ENCODE measurements at regions not wholly inside any gene's neighbourhood (a gene's known extent, or its start where the extent isn't known, plus 50 kb on each side); places are given as distances from the start of the nearest gene placed in this dataset.

DNA sequence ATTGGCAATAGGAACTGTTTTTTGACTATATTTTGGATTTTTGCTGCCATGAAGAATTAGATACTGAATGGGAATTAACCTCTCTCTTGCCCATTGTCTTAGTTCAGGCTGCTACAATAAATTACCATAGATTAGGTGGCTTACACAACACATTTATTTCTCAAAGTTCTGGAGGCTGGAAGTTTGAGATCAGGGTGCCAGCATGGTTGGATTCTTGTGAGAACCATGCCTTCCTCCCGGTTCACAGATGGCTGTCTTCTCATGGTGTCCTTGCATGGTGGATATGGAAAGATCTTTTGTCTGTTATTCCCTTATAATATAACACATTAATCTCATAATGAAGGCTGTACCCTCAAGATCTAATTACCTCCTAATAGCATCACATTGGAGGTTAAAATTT, 836.4 kb downstream of the SLC4A3 start:
- intact Hi-C loops (cut with micrococcal nuclease): no loop called here

DNA sequence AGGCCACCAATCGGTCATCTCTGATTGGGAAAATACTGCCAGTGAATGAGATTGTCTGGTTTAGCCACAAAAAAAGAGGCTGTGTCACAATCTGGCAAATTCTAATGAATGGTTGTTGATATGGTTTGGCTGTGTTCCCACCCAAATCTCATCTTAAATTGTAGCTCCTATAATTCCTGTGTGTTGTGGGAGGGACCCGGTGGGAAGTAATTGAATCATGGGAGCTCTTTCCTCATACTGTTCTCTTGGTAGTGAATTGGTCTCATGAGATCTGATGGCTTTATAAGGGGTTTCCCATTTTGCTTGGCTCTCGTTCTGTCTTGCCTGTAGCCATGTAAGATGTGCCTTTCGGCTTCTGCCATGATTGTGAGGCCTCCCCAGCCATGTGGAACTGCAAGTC, 838.3 kb downstream of the SLC4A3 start:
- intact Hi-C loops (cut with micrococcal nuclease): no loop called here

DNA sequence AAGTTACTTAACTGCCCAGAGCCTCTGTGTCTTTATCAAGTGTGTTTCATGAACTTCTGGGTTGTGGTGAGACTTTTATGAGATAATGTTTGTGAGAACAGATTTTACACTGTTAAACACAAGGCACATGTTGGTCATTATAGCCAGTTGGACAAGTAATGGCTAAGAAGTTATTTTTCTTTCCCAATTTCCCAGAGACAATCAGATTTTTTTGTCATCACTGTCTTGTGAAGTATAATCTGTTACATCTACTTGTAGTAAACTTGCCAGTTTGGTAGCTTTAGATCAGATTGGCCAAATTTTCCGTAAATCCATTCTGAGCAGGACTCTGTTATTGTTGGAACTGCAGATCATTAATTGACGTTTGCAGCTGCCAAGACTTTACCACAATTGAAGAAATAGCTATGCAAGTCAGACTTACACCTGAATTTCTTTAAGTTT, 838.8 kb downstream of the SLC4A3 start:
- intact Hi-C loops (cut with micrococcal nuclease): no loop called here

DNA sequence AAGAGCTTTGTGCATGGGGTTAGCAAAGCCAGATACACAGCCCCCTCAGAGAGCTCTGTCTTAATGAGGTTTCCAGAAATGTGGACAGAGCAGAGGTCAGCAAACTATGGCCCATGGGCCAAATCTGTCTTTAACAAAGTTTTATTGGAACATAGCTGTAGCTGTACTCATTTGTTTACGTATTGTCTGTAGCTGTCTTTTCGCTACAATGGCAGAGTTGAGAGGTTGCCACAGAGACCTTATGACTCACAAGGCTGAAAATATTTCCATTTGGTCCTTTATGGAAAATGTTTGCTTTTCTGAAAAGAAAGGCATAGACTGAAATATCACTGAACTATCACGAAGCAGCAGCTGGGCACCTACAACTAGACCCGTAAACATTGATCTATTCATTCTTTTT, 841.8 kb downstream of the SLC4A3 start:
- intact Hi-C loops (cut with micrococcal nuclease): no loop called here

DNA sequence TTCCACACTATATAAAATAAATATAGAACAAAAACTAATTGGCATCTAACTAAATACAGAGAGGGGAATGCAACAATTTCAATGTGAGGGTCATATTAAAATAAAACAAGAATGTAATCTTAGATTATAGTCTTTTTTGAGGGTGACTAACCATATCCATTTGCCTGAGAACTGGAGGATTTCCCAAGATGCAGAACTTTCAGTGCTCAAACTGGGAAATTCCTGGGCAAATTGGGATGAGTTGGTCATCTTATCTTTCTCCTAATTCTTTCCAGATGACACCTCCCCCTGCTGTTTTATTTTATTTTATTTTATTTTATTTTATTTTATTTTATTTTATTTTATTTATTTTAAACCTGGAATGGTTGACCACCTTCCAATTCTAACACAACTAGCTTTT, 846.2 kb downstream of the SLC4A3 start:
- intact Hi-C loops (cut with micrococcal nuclease): no loop called here

DNA sequence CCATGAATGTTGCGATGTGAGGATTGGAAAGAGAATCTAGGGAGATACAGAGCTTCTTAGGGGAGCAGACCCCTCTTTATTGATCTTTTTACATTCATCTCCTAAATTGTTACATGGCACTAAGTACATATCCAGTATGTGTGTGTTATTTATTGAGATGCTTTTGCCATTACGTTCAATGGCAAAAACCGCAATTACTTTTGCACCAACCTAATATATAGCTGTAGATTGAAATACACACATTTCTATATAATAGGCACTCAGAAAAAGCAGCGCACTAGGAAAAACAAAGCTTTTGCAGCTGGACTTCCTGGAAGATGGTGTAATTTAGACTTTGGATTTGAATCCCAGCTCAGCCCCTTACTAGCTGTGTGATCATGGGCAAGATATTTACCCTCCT, 849.4 kb downstream of the SLC4A3 start:
- intact Hi-C loops (cut with micrococcal nuclease): no loop called here

DNA sequence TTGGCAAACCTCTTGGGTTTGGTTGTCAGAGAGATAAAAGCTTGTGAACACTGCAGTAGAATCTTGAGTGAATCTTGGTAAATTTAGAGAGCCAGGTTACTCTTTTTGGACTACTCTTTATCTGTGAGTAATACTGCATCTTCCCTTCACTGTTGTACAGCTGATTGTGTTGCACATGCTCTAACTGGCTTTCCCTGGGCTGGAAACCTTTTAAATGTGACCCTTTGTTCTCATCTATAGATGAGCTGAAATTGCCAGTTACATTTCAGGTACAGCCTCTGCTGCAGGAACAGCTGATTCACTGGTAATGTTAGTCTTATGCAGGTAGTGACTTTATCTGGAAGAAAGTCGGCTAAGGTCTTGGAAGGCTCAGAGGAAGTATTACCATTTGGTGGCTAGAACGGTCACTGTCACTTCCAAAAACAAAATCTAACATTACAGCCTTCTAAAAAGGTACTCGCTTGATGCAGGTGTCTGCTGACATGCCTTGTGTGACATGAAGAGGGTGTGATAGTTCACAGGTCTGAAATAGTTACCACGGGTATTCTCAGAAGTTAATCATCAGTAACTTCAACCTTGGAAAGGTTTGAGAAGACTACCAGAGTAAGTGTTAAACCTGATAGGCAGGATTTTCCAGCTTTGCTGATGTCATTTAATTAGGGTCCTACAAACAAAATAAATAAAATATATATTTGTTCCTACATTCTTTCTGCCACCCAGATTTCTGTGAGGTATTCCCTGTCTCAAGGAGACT, 851.1 kb downstream of the SLC4A3 start:
- intact Hi-C loops (cut with micrococcal nuclease): no loop called here

DNA sequence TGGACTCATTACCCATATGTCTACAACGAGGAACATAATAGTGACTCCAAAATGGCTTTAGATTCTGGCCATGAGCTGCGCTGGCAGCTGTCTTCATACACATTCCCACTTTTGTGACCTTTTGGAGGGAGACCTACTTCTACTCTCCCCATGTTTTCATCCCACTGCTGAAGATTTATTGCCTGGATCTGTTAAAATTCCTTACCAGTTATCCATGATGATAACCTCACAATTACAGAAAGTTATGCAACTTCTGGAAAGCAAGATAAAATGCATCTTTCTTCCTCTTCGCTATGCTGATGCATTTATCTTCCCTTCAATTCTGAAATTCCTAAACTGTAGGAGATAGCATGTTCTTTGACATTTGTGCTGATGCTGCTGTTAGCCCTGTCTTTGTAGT, 855.3 kb downstream of the SLC4A3 start:
- intact Hi-C loops (cut with micrococcal nuclease): no loop called here

DNA sequence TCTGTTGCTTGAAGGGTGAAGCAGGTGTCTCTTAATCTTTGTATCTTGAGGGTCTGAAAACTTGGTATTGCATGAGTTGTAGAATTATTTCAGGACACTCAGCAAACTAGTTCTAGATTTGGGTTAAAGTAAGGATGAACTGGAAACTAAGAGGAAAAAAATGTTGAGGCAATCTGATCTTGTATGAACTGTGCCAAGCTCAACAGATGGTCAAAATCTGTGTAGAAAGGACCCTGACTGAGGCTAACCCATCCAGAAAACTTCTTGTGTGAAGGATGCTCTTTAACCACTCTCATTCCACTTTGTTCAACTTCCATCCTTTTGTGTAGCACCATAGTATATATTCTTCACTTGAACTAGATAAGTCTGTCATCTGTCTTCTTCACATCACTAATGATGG, 861.7 kb downstream of the SLC4A3 start:
- intact Hi-C loops (cut with micrococcal nuclease): no loop called here

DNA sequence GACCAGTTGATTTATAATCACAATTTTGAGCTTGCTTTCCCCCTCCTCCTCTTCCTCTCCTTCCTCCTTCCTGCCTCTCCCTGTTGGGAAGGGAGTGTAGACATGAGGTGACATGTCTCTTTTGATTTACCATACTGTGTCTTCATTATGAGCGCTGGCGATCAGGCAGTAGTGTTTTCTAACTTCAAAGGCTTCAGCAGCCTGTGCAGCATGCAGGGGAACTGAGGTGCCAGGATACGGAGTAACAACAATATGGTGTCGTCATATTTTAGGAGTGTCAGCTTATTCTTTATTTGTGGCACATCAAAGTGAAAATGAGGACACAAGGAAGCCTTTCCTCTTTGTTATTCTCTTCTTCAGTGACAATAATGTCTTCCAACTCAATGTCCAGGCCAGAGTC, 864.2 kb downstream of the SLC4A3 start:
- intact Hi-C loops (cut with micrococcal nuclease): no loop called here

DNA sequence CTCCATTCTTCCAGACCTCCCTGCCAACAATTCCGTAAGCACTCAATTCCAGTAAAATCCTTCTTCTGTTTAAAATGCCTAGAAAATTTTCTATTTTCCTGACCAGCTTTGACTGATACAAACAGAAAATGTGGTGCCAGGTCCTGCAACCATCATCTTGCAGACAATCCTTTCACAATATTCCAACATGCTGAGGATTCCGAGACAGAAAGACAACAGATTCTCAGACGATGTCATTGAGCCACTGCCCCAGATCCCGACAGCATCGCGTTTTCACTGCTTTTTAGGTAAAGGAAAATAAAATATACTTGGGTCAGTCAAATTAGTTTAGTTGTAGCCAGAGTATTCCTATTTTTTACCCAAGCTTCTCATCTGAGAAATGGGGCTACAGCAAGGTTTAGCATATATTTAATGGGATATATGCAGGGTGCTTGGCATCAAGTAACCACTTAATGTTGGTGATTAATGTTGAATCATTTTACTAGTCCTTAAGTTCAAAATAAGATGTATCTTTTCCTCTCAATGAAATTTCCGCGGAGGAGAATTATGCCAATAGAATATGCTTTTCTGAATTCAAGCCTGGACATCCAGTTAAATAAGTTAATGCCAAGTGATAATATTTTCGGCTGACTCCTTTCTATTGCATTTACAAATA, 866.6 kb downstream of the SLC4A3 start:
- intact Hi-C loops (cut with micrococcal nuclease): no loop called here

DNA sequence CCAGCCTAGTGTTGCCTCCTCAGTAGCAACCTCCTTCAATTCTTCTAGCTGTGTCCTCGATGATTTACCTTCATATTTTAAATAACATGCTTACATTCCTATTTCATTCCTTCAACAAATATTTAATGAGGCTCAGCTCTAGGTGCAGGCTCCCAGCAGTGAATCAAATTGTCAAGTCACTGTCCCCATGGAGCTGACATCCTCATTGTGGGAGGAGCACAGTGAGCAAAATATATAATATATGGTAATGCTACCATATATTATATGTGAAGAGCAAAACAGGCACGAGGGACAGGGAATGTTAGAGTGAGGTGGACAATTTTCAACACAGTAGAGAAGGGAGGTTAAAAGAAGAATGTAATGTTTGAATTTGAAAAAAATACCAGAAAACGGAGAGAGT, 869.1 kb downstream of the SLC4A3 start:
- intact Hi-C loops (cut with micrococcal nuclease): no loop called here

DNA sequence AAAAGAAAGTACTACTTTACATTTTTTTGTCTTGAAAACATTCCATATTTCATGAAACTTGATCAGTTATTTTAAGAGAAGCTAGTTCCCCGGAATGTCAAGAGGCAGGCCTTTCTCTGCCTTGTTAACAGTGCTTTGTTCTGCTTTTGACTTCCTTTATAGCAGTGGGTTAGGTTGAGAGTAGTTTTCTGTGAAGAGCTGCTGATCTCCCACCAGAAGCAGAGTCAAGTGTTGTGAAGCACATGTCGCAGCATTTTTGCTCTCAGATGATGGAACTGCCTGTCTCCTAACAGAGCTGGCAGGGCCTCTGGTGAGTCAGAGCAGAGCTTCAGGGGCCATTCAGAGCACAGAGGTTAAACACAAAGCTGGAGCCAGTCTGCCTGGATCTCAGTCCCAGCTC, 871.8 kb downstream of the SLC4A3 start:
- intact Hi-C loops (cut with micrococcal nuclease): no loop called here

DNA sequence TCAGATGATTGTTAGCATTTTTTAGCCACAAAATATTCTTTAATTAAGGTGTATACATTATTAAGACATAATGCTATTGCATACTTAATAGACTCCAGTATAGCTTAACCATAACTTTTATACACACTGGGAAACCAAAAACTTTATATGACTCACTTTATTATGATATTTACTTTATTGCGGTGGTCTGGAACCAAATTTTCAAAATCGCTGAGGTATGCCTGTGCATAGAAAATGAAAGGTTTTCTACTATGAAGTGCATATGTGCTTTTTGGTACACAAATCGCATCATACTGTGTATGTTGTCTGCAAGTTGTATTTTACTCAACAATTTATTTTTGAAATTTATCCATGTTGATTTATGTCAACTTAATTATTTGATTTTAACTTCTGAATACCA, 875.1 kb downstream of the SLC4A3 start:
- intact Hi-C loops (cut with micrococcal nuclease): no loop called here

DNA sequence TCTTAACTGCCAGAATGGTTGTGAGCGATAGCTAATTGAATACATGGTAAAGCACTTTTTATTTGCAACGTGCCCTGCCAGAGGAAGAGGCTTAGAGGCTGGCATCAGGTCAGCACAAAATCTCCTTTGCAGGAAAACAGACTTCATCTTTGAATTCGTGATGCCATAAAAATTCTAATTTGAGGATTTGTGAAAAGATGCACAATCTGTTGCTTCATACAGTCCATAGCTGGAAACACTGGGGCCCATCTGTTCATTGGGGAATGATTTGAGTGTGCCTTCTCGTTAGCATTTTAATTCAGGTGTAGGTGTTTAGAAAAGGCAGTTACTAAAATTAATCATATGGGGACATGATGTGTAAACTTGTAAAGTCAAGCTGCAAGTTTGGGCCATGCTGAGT, 876.0 kb downstream of the SLC4A3 start:
- intact Hi-C loops (cut with micrococcal nuclease): no loop called here

DNA sequence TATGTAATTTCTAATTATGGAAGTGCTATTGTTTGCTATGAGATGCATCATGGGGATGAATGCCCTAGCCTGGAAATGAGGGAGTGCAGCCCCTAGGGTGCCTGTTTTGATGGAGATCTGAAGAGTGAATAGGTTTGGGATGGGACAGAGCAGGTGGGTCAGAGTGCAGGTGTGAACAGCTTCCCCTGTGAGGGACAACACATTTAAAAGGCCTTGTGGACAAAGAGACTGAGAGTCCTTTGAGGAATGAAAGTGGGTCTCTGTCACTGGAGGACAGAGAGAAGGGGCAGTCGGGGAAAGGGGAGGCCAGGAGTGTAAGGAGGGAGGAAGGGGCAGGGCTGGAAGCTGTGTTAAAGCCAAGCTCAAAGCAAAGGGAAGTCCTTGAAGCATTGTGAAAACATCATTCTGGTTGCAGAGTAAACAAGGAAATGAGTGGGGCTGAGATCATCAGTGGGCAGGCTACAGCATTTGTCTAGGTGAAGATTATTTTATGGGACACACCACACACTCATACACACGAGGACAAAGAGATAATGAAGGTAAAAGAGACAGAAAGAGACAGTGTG, 877.6 kb downstream of the SLC4A3 start:
- intact Hi-C loops (cut with micrococcal nuclease): no loop called here

DNA sequence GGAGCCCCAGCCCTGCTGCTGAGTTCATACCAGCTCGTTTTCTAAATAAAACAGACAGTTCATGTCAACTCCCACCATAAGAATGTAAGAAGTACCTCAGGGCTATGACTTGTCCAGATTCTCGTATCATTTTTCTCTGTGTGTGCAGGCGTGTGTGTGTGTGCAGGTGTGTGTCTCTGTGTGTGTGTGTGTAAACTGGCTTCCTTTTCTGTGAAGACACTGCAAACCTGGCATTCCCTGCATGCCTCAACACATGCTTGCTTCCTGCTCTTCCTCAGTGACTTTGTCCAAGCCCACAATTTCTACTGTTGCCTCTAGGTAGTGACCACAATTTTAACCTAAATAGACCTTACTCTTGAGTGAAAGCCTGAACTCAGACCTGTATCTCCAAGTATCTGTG, 879.0 kb downstream of the SLC4A3 start:
- intact Hi-C loops (cut with micrococcal nuclease): no loop called here

DNA sequence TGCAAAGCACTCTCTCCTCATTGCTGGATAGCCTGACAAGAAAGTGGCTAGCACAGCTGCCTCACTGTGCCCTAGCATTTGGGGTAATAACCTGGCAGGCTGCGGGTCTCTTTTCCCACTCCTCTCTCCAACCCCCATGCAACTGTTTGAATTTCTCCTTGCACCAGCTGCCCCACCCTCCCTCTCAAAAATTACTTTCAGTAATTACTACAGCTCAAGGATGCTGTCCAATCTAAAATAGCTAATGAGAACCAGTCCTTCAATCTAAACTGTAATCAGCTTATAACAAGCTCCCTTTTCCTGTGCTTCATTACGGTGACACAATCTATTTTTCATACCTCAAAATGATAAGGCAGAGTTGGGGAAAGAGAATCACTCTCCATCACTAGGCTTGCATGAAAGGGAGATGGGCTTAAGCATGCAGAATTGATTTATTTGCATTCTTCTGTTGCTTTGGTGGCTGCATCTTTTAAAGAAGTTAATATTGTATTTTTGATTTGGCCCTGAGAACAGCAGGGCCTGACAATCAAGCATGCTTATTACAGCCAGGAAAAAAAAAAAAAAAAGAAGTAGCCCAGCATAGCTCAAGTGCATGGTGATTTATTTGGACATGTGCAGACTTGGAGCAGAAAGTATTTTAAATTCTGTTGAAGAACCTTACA, 881.8 kb downstream of the SLC4A3 start:
- intact Hi-C loops (cut with micrococcal nuclease): no loop called here

DNA sequence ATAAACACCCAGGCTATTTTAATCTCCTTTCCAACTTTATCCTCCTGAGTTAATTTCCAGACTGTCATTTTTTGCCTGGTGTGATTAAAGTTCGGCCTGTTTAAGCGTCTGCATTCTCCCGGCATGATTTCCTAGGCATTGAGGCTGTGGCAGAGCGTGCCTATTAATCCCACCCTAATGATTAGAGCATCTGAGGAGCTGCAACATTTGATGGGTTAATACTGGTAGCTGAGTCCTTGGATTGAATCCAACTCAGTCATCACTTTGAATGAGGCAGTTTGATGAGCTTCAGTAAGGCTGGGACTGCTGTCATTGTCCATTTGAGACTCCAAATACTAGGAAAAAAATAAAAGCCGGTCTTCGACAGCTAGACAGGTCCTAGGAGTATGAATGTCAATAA, 882.5 kb downstream of the SLC4A3 start:
- intact Hi-C loops (cut with micrococcal nuclease): no loop called here

DNA sequence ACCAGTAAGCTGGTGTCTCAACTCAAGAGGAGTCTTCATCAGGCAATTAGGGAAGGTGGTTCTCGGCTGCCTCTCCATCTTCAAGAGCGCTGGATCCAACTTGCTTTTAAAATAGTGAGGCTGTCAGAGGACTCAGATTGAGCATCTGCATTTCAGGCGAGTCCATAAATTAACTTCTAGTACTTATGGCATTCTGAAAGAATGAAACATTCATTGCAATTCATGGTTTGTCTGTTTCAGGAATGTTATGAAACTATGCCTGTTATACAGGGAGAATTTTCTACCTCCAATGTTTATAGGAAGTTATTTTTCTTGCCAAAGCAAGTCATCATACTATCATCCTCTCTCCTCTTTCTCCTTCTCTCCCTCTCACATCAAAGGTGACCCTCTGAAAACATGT, 883.2 kb downstream of the SLC4A3 start:
- intact Hi-C loops (cut with micrococcal nuclease): no loop called here

DNA sequence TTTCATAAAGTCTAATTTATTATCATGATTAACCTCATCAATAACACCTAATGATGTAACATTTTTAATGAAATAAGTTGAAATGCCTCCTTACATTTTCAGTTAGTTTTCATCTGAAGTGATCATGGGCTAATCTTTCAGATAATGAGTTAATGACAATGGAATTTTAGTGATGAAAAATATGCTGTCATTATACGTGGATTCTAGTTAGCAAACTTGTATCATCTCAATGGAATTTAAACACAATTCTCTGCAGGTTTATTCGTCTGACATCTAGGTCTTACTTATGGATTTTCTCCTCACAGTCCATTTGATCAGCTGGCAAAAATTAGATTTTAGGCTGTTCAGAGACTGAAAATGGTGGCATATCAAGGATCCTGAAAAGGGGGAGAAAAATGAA, 885.0 kb downstream of the SLC4A3 start:
- intact Hi-C loops (cut with micrococcal nuclease): no loop called here

DNA sequence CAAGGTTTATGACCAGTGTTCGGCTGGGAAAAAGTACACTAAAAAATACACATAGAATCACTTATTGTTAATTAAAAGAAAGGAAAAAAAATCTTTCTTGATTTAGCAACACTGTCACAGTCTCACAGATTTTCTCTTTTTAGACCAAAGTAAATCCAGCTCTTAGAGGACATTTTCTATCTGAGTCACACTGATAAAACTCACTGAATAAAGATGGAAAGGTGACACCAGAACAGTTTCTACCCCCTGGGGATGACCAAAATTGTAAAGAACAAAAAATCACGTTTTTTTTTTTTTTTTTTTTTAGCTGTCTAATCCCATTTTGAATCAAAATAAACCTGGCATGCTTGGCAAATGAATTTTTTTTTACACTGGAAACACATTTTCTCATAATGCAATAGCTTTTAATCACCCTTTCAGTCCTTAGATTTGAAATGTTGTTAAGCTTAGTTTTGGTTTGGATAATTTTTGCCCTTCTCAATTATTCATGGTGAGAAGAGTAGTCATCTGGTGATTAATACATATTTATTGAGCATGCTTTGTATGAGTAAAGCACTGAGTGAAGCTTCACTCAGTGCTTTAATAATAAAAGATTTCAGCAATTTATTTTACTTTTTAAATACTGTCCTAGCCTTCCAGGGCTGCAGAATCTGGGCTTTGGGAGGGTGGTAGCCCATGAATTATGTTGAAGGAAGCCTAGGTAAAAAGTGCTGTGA, 886.3 kb downstream of the SLC4A3 start:
- intact Hi-C loops (cut with micrococcal nuclease): no loop called here
